ES-I3 (cell line): ENCODE measurements at regions not wholly inside any gene's neighbourhood (a gene's known extent, or its start where the extent isn't known, plus 50 kb on each side); places are given as distances from the start of the nearest gene placed in this dataset.

Experiments
- H3K36me3 ChIP-seq: 2 replicates; pipeline ENCODE4 v1.6.1; 2013; ENCODE audit warnings: mild to moderate bottlenecking, low read length, control low read depth, moderate library complexity; ENCODE audit not compliant: insufficient read depth
- H3K4me1 ChIP-seq: 2 replicates; pipeline ENCODE4 v1.6.1; 2013; ENCODE audit warnings: mild to moderate bottlenecking, control low read depth, low read length; ENCODE audit not compliant: insufficient read depth
- H3K9ac ChIP-seq: 2 replicates; pipeline ENCODE4 v1.6.1; 2013; ENCODE audit warnings: low read depth, mild to moderate bottlenecking, low read length, moderate library complexity
- H3K9me3 ChIP-seq: 2 replicates; pipeline ENCODE4 v1.6.1; 2013; ENCODE audit warnings: mild to moderate bottlenecking, low read length, moderate library complexity; ENCODE audit not compliant: control insufficient read depth, insufficient read depth

- H3K9me3 ChIP-seq = no peaks in the 10 kb centered on the region; the same call in 1 of the 2 replicates
Observed at GRCh38 chr20:48247961-48248360, 462.7 kb upstream of the SULF2 start.

DNA sequence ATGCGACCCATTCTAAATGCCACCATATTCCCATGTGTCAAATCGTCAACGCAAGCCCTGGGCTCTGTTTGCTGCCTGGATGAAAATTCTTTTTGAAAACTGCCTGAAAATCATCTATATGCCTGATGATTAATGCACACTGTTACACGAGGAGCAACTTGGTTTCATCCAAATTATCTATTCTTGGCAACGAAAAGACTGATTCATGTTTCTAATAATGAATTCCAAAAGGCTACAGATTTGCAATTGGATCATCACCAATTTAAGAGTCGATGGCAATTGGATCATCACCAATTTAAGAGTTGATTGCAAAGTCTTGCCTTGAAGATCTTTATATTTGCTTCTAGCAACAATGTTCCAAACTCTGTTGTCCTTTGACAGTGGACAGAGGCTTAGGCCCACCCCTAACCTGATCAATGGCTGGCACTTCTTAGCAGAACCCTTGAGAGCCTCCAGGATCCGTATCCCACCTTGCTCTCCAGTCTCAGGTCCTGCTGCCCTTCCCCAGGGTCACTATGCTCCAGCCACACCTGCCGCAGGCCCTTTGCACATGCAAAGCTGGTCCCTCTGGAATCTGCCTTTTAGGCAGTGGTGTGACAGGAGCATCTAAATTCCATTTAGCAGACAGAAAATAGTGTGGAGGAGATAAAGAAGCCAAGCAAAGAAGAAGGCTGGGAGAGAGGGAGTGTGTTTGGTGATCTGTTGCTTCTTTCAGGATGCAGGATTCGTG is 460.9 kb upstream of the SULF2 start:
- Histone ChIP-seq H3K9ac (no peak overlapping the region), H3K36me3 (no peaks in the 10 kb centered on the region), H3K4me1 (no peaks in the 10 kb centered on the region; the same call in 1 of the 2 replicates), H3K9me3 (no peaks in the 10 kb centered on the region)

More at GRCh38 chr20:48247961-48248360, 462.7 kb upstream of the SULF2 start:
- H3K36me3 ChIP-seq = no peaks in the 10 kb centered on the region
- H3K9ac ChIP-seq = no peak overlapping the region
- H3K4me1 ChIP-seq = peaks cover 4% of the 10 kb centered on the region; the same call in 1 of the 2 replicates

DNA sequence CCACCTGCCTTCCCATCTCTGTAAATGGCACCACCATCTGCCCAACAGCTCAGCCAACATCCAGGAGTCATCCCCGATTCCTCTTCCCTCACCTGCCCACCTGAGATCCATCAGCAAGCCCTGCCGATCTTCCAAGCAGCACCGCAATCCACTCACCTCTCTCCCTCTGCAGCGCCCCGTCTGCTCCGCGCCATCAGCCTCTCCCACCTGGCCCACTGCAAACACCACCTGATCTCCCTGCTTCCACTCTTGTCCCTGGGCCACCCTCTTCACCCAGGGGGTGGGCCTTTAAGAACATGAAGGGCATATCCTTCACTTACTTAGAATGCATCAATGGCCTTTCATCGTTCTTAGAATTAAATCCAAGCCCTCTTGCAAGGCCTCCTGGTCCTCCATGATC is 457.3 kb upstream of the SULF2 start:
- H3K4me1 ChIP-seq = no peaks in the 10 kb centered on the region
- no peaks in the 10 kb centered on the region for H3K36me3 ChIP-seq
- H3K9ac ChIP-seq = no peak overlapping the region
- H3K9me3 ChIP-seq = no peaks in the 10 kb centered on the region; the same call in 1 of the 2 replicates

GRCh38 chr20:48241482-48241881 is 456.2 kb upstream of the SULF2 start:
- H3K36me3 ChIP-seq = no peaks in the 10 kb centered on the region
- H3K4me1 ChIP-seq = peaks cover 3% of the 10 kb centered on the region; the same call in 1 of the 2 replicates
- no peaks in the 10 kb centered on the region; the same call in 1 of the 2 replicates for H3K9me3 ChIP-seq
- H3K9ac ChIP-seq = no peak overlapping the region

GRCh38 chr20:48238781-48239180 is 453.5 kb upstream of the SULF2 start:
- Histone ChIP-seq H3K9ac (no peak overlapping the region), H3K4me1 (peaks cover 11% of the 10 kb centered on the region), H3K9me3 (no peaks in the 10 kb centered on the region; the same call in 1 of the 2 replicates), H3K36me3 (no peaks in the 10 kb centered on the region)

GRCh38 chr20:48238326-48238725 is 453.0 kb upstream of the SULF2 start:
- H3K4me1 ChIP-seq = peaks cover 11% of the 10 kb centered on the region
- H3K36me3 ChIP-seq = no peaks in the 10 kb centered on the region
- no peaks in the 10 kb centered on the region; the same call in 1 of the 2 replicates for H3K9me3 ChIP-seq
- no peak overlapping the region for H3K9ac ChIP-seq

DNA sequence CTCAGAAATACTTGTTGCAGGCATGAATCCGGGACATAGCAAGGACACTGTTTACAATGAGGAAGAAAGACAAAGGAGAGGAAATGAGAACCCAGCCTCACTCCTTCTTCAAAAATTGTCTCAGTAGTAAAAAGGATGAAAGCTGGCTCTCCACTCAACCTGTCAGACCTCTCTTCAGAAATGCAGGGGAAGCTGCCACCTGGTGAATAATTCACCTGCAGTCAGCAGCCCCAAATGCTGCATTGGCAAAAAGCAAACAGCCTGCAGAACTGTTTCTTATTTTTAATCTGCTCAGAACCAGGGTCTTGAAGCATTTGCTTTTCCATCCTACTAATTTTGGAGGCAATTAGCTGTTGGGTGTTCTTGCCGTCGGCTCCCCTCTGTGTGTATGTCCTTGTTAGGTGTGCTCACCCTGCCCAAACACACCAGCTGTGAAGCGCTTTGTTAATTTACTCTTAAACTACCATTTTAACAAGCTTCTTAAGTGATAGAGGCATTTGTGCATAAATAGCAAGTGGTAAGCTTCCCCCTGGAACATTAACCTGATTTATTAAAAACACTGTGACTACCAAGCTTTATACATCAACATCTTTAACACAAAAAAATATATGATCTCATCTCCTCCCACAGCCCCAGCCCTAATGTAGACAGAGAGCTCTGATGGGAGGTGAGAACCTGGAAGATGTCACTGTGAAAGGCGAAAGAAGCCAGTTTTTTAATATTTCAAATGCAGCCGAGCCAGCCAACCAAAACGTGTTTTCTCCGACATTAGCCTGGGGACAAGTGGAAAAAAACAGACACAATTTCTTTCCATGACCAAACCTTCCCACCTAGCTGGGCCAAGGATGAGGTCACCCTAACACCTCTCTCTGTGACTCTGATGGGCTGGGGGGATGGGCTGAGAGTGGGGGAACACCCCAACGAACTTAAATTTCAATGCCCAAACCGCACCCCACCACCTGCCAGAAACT is 451.0 kb upstream of the SULF2 start:
- Histone ChIP-seq H3K9me3 (peaks cover 2% of the 10 kb centered on the region; the same call in 1 of the 2 replicates), H3K36me3 (no peaks in the 10 kb centered on the region), H3K9ac (no peak overlapping the region), H3K4me1 (peaks cover 11% of the 10 kb centered on the region)

DNA sequence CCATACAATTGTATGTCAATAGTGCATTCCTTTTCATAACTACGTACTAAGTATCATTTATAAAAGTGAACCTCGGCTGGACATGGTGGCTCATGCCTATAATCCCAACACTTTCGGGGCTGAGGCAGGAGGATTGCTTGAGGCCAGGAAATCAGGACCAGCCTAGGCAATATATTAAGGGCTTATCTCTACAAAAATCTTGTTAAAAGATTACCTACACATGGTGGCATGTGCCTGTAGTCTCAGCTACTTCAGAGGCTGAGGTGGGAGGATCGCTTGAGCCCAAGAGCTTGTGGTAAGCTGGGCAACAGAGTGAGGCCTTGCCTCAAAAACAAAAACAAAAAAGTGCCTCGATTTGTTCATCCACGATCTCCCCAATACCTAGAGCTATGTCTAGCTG is 449.7 kb upstream of the SULF2 start:
- no peak overlapping the region for H3K9ac ChIP-seq
- H3K4me1 ChIP-seq = peaks cover 11% of the 10 kb centered on the region
- peaks cover 4% of the 10 kb centered on the region; the same call in 1 of the 2 replicates for H3K9me3 ChIP-seq
- H3K36me3 ChIP-seq = no peaks in the 10 kb centered on the region

- H3K4me1 ChIP-seq = peaks cover 7% of the 10 kb centered on the region
- H3K9me3 ChIP-seq = peaks cover 4% of the 10 kb centered on the region; the same call in 1 of the 2 replicates
- H3K9ac ChIP-seq = no peak overlapping the region; the same call in 1 of the 2 replicates
- no peaks in the 10 kb centered on the region for H3K36me3 ChIP-seq
Observed at GRCh38 chr20:48231253-48231930, 446.1 kb upstream of the SULF2 start.

DNA sequence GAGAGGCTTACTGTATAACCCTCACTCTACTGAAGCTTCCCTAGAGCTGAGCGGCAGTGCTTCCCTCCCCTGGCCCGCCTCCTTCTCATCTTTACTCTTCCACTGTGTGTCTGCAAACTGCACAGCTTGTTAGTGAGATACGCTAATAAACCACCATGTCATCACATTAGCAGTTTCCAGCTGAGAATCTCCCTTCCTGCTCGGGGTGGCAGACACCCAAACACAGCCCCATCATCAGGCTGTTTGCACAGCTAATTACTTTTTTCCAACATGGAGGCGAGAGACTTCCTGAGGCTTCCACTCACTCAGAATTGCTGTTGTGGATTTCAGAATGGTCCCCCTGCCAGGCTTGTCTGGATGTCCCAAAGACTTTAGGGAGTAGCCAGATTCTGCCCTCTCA is 444.9 kb upstream of the SULF2 start:
- H3K9me3 ChIP-seq = peaks cover 4% of the 10 kb centered on the region; the same call in 1 of the 2 replicates
- H3K9ac ChIP-seq = no peak overlapping the region
- no peaks in the 10 kb centered on the region for H3K36me3 ChIP-seq
- H3K4me1 ChIP-seq = no peaks in the 10 kb centered on the region

- Histone ChIP-seq H3K9me3 (peaks cover 4% of the 10 kb centered on the region; the same call in 1 of the 2 replicates), H3K4me1 (no peaks in the 10 kb centered on the region), H3K36me3 (no peaks in the 10 kb centered on the region), H3K9ac (no peak overlapping the region)
Observed at GRCh38 chr20:48227381-48227780, 442.1 kb upstream of the SULF2 start.

DNA sequence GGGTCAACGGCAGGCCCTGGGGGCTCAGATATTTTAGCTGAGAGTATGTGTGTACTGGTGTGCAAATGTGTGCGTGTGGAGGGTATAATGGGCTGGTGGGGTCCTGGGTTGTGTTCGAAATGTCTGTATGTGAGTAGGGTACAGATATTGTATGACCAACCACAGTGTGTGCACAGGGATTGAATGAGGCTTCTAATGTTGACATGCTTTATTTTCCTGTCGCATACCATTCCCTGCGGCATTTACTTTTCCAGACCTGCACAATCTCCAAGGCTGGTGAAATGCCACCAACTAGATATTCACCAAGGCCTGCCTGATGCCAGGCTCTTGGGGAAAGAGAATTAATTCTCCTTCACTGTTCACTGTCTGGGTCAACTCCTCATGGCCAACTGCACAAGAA is 441.4 kb upstream of the SULF2 start:
- no peaks in the 10 kb centered on the region for H3K36me3 ChIP-seq

GRCh38 chr20:48224533-48225050 is 439.3 kb upstream of the SULF2 start:
- Histone ChIP-seq H3K9ac (no peak overlapping the region), H3K36me3 (no peaks in the 10 kb centered on the region), H3K9me3 (no peaks in the 10 kb centered on the region)

More for the DNA sequence above, 441.4 kb upstream of the SULF2 start:
- peaks cover 4% of the 10 kb centered on the region; the same call in 1 of the 2 replicates for H3K9me3 ChIP-seq
- H3K9ac ChIP-seq = no peak overlapping the region
- no peaks in the 10 kb centered on the region for H3K4me1 ChIP-seq

DNA sequence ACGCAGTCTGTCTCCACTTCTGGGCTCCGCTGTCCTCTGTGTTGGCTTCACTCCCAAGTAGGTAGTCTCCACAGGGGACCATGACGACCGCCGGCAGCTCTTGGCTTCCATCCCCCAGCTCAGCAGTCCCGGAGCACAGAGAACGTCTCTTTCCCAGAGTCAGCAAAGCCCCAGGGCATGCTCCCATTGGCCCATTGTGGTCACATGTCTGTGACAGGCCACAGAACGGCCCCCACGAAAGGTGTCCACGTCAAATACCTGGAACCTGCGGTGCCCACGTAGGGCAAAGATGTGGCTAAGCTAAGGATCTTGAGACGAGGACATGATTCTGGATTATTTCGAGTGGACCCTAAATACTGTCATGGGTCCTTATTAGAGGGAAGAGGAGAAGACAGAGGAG is 438.4 kb upstream of the SULF2 start:
- Histone ChIP-seq H3K4me1 (no peaks in the 10 kb centered on the region), H3K36me3 (no peaks in the 10 kb centered on the region), H3K9me3 (no peaks in the 10 kb centered on the region), H3K9ac (no peak overlapping the region)

More at GRCh38 chr20:48224533-48225050, 439.3 kb upstream of the SULF2 start:
- no peaks in the 10 kb centered on the region for H3K4me1 ChIP-seq
